ENCODE measurements at regions not wholly inside any gene's neighbourhood (a gene's known extent, or its start where the extent isn't known, plus 50 kb on each side); places are given as distances from the start of the nearest gene placed in this dataset. TPM values are rescaled to one million over a fixed set of nuclear protein-coding genes. Genes with fewer than 3 reads are reported as not detected.

Small RNAs in the stretch of these regions (small RNA-seq; reads per million reads assigned to genes)
- gene ALDH7A1P4 = not detected

Data from skeletal muscle tissue (tissue), 1 donor.